GM21723 (cell line): ENCODE measurements at regions not wholly inside any gene's neighbourhood (a gene's known extent, or its start where the extent isn't known, plus 50 kb on each side); places are given as distances from the start of the nearest gene placed in this dataset.
A peak's percentile ranks its signal among the peaks of the same experiment; 100 is the strongest.

Experiments used
- ATAC-seq: cut with Tn5 transposase; IDR thresholded peaks from one replicate; pipeline ENCODE4 v1.9.1; 2021; ENCODE audit warnings: mild to moderate bottlenecking, moderate library complexity; ENCODE audit not compliant: unreplicated experiment

- no peak for ATAC-seq
Measured at GRCh38 chr6:137277971-137278637, 58.9 kb upstream of the IFNGR1 start.

GRCh38 chr6:137272403-137272802 lies 53.2 kb upstream of the IFNGR1 start:
- ATAC-seq: no peak

- ATAC-seq: peak; percentile 75
Measured at GRCh38 chr6:137271245-137272183, 52.3 kb upstream of the IFNGR1 start.

- no peak for ATAC-seq
Measured at GRCh38 chr6:137269803-137270202, 50.6 kb upstream of the IFNGR1 start.

GRCh38 chr6:137269347-137269746 lies 50.2 kb upstream of the IFNGR1 start:
- ATAC-seq: no peak
